Tibial artery (tissue), 4 donors: ENCODE measurements at regions not wholly inside any gene's neighbourhood (a gene's known extent, or its start where the extent isn't known, plus 50 kb on each side); places are given as distances from the start of the nearest gene placed in this dataset.

ENCODE experiments used
- DNase-seq, 2 donors: peaks; one replicate each; pipeline ENCODE4 v3.0.0-alpha.2; 2019
- H3K27ac ChIP-seq, 2 donors: fragments of 200-600 bp; sonication (generic) in 1 of 2; 1 replicate in 1 of 2; 2 replicates in 1 of 2; pipeline ENCODE4 v1.5.1; 2018 to 2019; ENCODE audit warnings: mild to moderate bottlenecking in 1 of 2
- H3K27me3 ChIP-seq, 2 donors: fragments of 200-600 bp; sonication (generic) in 1 of 2; one replicate each; pipeline versions ENCODE4 v1.5.1 to v1.6.0; 2016 to 2019
- H3K36me3 ChIP-seq, 3 donors: fragments of 200-600 bp; sonication (generic) in 2 of 3; one replicate each; pipeline ENCODE4 v1.5.1; 2016 to 2019; ENCODE audit warnings: mild to moderate bottlenecking in 2 of 3
- H3K4me1 ChIP-seq, 4 donors: fragments of 200-600 bp; sonication (generic) in 2 of 4; 1 replicate in 3 of 4; 2 replicates in 1 of 4; pipeline ENCODE4 v1.5.1; 2016 to 2019
- H3K4me3 ChIP-seq, 2 donors: fragments of 200-600 bp; sonication (generic) in 1 of 2; 1 replicate in 1 of 2; 2 replicates in 1 of 2; pipeline ENCODE4 v1.5.1; 2018 to 2019; ENCODE audit warnings: mild to moderate bottlenecking in 2 of 2
- H3K9me3 ChIP-seq, 3 donors: fragments of 200-600 bp; sonication (generic) in 1 of 3; one replicate each; pipeline ENCODE4 v1.5.1; 2016 to 2019
- CTCF ChIP-seq, 2 experiments: fragments of 200-600 bp in 1 of 2; fragments of 450-650 bp in 1 of 2; IDR thresholded peaks; one replicate each; pipeline ENCODE4 v1.5.1; 2017 to 2019; ENCODE audit warnings: antibody characterized with exemption in 2 of 2, mild to moderate bottlenecking in 1 of 2, moderate library complexity in 1 of 2
- intact Hi-C: fragments of 100-400 bp; cut with DNase I; formaldehyde crosslinking; loops from one replicate; pipeline ENCODE4 v1.15.0; 2023; ENCODE audit warnings: low total_unique reads

GRCh38 chr21:24224422-24224821 lies 1382.9 kb downstream of the MRPL39 start:
- no peaks in the 10 kb centered on the region for H3K4me1 ChIP-seq
- intact Hi-C loops, result no loop called here
- no peak for TF ChIP-seq CTCF (IDR thresholded peaks at IDR 0.05)
- H3K27me3 ChIP-seq, result no peaks in the 10 kb centered on the region
- H3K27ac ChIP-seq, result no peak overlapping the region
- H3K36me3 ChIP-seq, result no peaks in the 10 kb centered on the region
- no peak for DNase-seq
- no peaks in the 10 kb centered on the region for H3K9me3 ChIP-seq
- H3K4me3 ChIP-seq, result no peak overlapping the region

GRCh38 chr21:24223624-24224023 lies 1383.7 kb downstream of the MRPL39 start:
- intact Hi-C loops, result no loop called here
- TF ChIP-seq CTCF (IDR thresholded peaks at IDR 0.05), result no peak

GRCh38 chr21:24222676-24223075 lies 1384.6 kb downstream of the MRPL39 start:
- intact Hi-C loops, result no loop called here
- Histone ChIP-seq H3K27me3 (no peaks in the 10 kb centered on the region), H3K36me3 (no peaks in the 10 kb centered on the region), H3K4me1 (no peaks in the 10 kb centered on the region), H3K27ac (no peak overlapping the region), H3K4me3 (no peak overlapping the region), H3K9me3 (no peaks in the 10 kb centered on the region)
- no peak for DNase-seq
- no peak for TF ChIP-seq CTCF (IDR thresholded peaks at IDR 0.05)

More at GRCh38 chr21:24223624-24224023, 1383.7 kb downstream of the MRPL39 start:
- no peak overlapping the region for H3K4me3 ChIP-seq
- H3K27me3 ChIP-seq, result no peaks in the 10 kb centered on the region
- no peaks in the 10 kb centered on the region for H3K36me3 ChIP-seq
- DNase-seq, result no peak
- no peaks in the 10 kb centered on the region for H3K4me1 ChIP-seq
- no peak overlapping the region for H3K27ac ChIP-seq
- H3K9me3 ChIP-seq, result no peaks in the 10 kb centered on the region

- Histone ChIP-seq H3K9me3 (no peaks in the 10 kb centered on the region), H3K36me3 (no peaks in the 10 kb centered on the region), H3K4me1 (no peaks in the 10 kb centered on the region), H3K4me3 (no peak overlapping the region), H3K27me3 (no peaks in the 10 kb centered on the region), H3K27ac (no peak overlapping the region)
- intact Hi-C loops, result no loop called here
- no peak for TF ChIP-seq CTCF (IDR thresholded peaks at IDR 0.05)
- DNase-seq, result no peak
These were observed 1386.8 kb downstream of the MRPL39 start for GRCh38 chr21:24220446-24220845.

GRCh38 chr21:24217151-24217550 lies 1390.1 kb downstream of the MRPL39 start:
- DNase-seq, result no peak
- Histone ChIP-seq H3K4me3 (no peak overlapping the region), H3K9me3 (no peaks in the 10 kb centered on the region), H3K4me1 (no peaks in the 10 kb centered on the region), H3K36me3 (no peaks in the 10 kb centered on the region), H3K27ac (no peak overlapping the region), H3K27me3 (no peaks in the 10 kb centered on the region)
- TF ChIP-seq CTCF (IDR thresholded peaks at IDR 0.05), result no peak
- intact Hi-C loops, result no loop called here

GRCh38 chr21:24210130-24210529 lies 1397.2 kb downstream of the MRPL39 start:
- no peaks in the 10 kb centered on the region for H3K27me3 ChIP-seq
- no peaks in the 10 kb centered on the region for H3K9me3 ChIP-seq
- intact Hi-C loops, result no loop called here
- no peak overlapping the region for H3K27ac ChIP-seq
- DNase-seq, result no peak
- no peak overlapping the region for H3K4me3 ChIP-seq
- no peaks in the 10 kb centered on the region for H3K4me1 ChIP-seq
- no peak for TF ChIP-seq CTCF (IDR thresholded peaks at IDR 0.05)
- H3K36me3 ChIP-seq, result no peaks in the 10 kb centered on the region
